Natural killer cell (primary cell): ENCODE measurements at regions not wholly inside any gene's neighbourhood (a gene's known extent, or its start where the extent isn't known, plus 50 kb on each side); places are given as distances from the start of the nearest gene placed in this dataset.

Source experiments
- ATAC-seq, 3 donors: fragments of 150-1000 bp in 2 of 3; fragments of 200-7000 bp in 1 of 3; cut with Tn5 transposase; 1 replicate in 1 of 3; 2 replicates in 2 of 3; pipeline ENCODE4 v1.10.0; 2021; ENCODE audit warnings: mild to moderate bottlenecking in 2 of 3, moderate library complexity in 2 of 3
- DNase-seq, 2 donors: peaks; one replicate each; pipeline versions ENCODE4 v3.0.0 to v3.0.0-alpha.2; 2013 to 2021; ENCODE audit warnings: mixed read lengths in 1 of 2
- H3K27ac ChIP-seq: one replicate; pipeline ENCODE4 v1.5.1; 2013; ENCODE audit warnings: mild to moderate bottlenecking, low read length
- H3K27me3 ChIP-seq: one replicate; pipeline ENCODE4 v1.6.1; 2013; ENCODE audit warnings: low read length; ENCODE audit not compliant: control insufficient read depth, insufficient read depth
- H3K36me3 ChIP-seq: one replicate; pipeline ENCODE4 v1.6.1; 2013; ENCODE audit warnings: low read length; ENCODE audit not compliant: control insufficient read depth, insufficient read depth
- H3K4me1 ChIP-seq: one replicate; pipeline ENCODE4 v1.6.1; 2013; ENCODE audit warnings: low read length; ENCODE audit not compliant: control insufficient read depth, insufficient read depth
- H3K4me3 ChIP-seq: one replicate; pipeline ENCODE4 v1.5.1; 2013; ENCODE audit warnings: low read length
- H3K9me3 ChIP-seq: one replicate; pipeline ENCODE4 v1.6.1; 2013; ENCODE audit warnings: low read length; ENCODE audit not compliant: control insufficient read depth, insufficient read depth
- H3K27ac Mint-ChIP-seq, 2 donors: one replicate each; pipeline ENCODE4 v1.8.0; 2022; ENCODE audit warnings: mild to moderate bottlenecking in 2 of 2, mixed read lengths in 2 of 2, moderate library complexity in 1 of 2
- H3K27me3 Mint-ChIP-seq, 2 donors: one replicate each; pipeline ENCODE4 v1.8.0; 2022; ENCODE audit warnings: low read depth in 2 of 2, mixed read lengths in 2 of 2
- H3K36me3 Mint-ChIP-seq: one replicate; pipeline ENCODE4 v1.8.0; 2022; ENCODE audit warnings: mixed read lengths
- H3K4me1 Mint-ChIP-seq, 2 donors: one replicate each; pipeline ENCODE4 v1.8.0; 2022; ENCODE audit warnings: mixed read lengths in 2 of 2
- H3K4me3 Mint-ChIP-seq: one replicate; pipeline ENCODE4 v1.8.0; 2022; ENCODE audit warnings: mild to moderate bottlenecking, moderate library complexity, mixed read lengths
- H3K9me3 Mint-ChIP-seq, 2 donors: one replicate each; pipeline ENCODE4 v1.8.0; 2022; ENCODE audit warnings: mixed read lengths in 2 of 2
- CTCF ChIP-seq: fragments of 200-600 bp; IDR thresholded peaks from one replicate; pipeline ENCODE4 v1.8.0; 2022; ENCODE audit warnings: antibody characterized with exemption
- WGBS: methylation state at CpG from one replicate; pipeline ENCODE4 v1.1.7; 2013; ENCODE audit warnings: missing lambda C conversion rate; ENCODE audit not compliant: insufficient coverage; 5-methylcytosine and 5-hydroxymethylcytosine counted together
- intact Hi-C: fragments of 100-400 bp; cut with micrococcal nuclease; formaldehyde crosslinking; loops from one replicate; pipeline ENCODE4 v1.14.2; 2022

GRCh38 chr2:173468266-173468793 lies 113.7 kb downstream of the CDCA7 start:
- H3K4me1 Mint-ChIP-seq = no peaks in the 10 kb centered on the region
- peaks cover 7 to 22% of the 10 kb centered on the region in 2 donors for H3K27me3 Mint-ChIP-seq
- DNase-seq = no peak
- H3K27ac ChIP-seq = no peak overlapping the region
- no peak for ATAC-seq
- H3K4me1 ChIP-seq = no peaks in the 10 kb centered on the region
- H3K9me3 ChIP-seq = no peaks in the 10 kb centered on the region
- intact Hi-C loops = no loop called here
- H3K27me3 ChIP-seq = no peaks in the 10 kb centered on the region
- H3K36me3 ChIP-seq = no peaks in the 10 kb centered on the region
- WGBS = 94% methylated on average over 3 of the region's 3 CpGs
- no peak for TF ChIP-seq CTCF
- H3K27ac Mint-ChIP-seq = no peak overlapping the region
- H3K4me3 Mint-ChIP-seq = no peak overlapping the region
- no peaks in the 10 kb centered on the region for H3K36me3 Mint-ChIP-seq
- H3K9me3 Mint-ChIP-seq = no peaks in the 10 kb centered on the region
- no peak overlapping the region for H3K4me3 ChIP-seq

- H3K4me1 Mint-ChIP-seq = no peaks in the 10 kb centered on the region
- intact Hi-C loops = no loop called here
- Histone ChIP-seq H3K4me1 (no peaks in the 10 kb centered on the region), H3K9me3 (no peaks in the 10 kb centered on the region), H3K27me3 (no peaks in the 10 kb centered on the region), H3K27ac (no peak overlapping the region), H3K36me3 (no peaks in the 10 kb centered on the region), H3K4me3 (no peak overlapping the region)
- no peak overlapping the region for H3K27ac Mint-ChIP-seq
- DNase-seq (no peak), ATAC-seq (no peak)
- 50% methylated on average over 2 of the region's 2 CpGs for WGBS
- no peaks in the 10 kb centered on the region for H3K36me3 Mint-ChIP-seq
- H3K27me3 Mint-ChIP-seq = peaks cover 16 to 18% of the 10 kb centered on the region in 2 donors
- no peak overlapping the region for H3K4me3 Mint-ChIP-seq
- no peak for TF ChIP-seq CTCF
- H3K9me3 Mint-ChIP-seq = no peaks in the 10 kb centered on the region
Measured at GRCh38 chr2:173472112-173472511, 117.4 kb downstream of the CDCA7 start.

- TF ChIP-seq CTCF = no peak
- H3K4me1 Mint-ChIP-seq = no peaks in the 10 kb centered on the region
- intact Hi-C loops = no loop called here
- H3K4me1 ChIP-seq = no peaks in the 10 kb centered on the region
- ATAC-seq (no peak), DNase-seq (no peak)
- no peak overlapping the region for H3K4me3 ChIP-seq
- no peak overlapping the region for H3K27ac ChIP-seq
- H3K36me3 ChIP-seq = no peaks in the 10 kb centered on the region
- no peak overlapping the region for H3K27ac Mint-ChIP-seq
- H3K4me3 Mint-ChIP-seq = no peak overlapping the region
- H3K27me3 ChIP-seq = no peaks in the 10 kb centered on the region
- H3K27me3 Mint-ChIP-seq = peaks cover 4 to 5% of the 10 kb centered on the region in 2 donors
- H3K36me3 Mint-ChIP-seq = no peaks in the 10 kb centered on the region
- 62% methylated on average over 3 of the region's 5 CpGs for WGBS
- H3K9me3 ChIP-seq = no peaks in the 10 kb centered on the region
- H3K9me3 Mint-ChIP-seq = no peaks in the 10 kb centered on the region
Measured at GRCh38 chr2:173483137-173483536, 128.5 kb downstream of the CDCA7 start.

GRCh38 chr2:173488861-173489260 lies 134.2 kb downstream of the CDCA7 start:
- H3K27me3 Mint-ChIP-seq = peaks cover 4 to 25% of the 10 kb centered on the region in 2 donors
- DNase-seq (no peak), ATAC-seq (no peak)
- no peak for TF ChIP-seq CTCF
- Histone ChIP-seq H3K27me3 (no peaks in the 10 kb centered on the region), H3K36me3 (no peaks in the 10 kb centered on the region), H3K9me3 (no peaks in the 10 kb centered on the region), H3K4me3 (no peak overlapping the region), H3K27ac (no peak overlapping the region), H3K4me1 (no peaks in the 10 kb centered on the region)
- no peak overlapping the region for H3K27ac Mint-ChIP-seq
- intact Hi-C loops = no loop called here
- H3K4me3 Mint-ChIP-seq = no peak overlapping the region
- no peaks in the 10 kb centered on the region for H3K36me3 Mint-ChIP-seq
- no peaks in the 10 kb centered on the region for H3K9me3 Mint-ChIP-seq
- H3K4me1 Mint-ChIP-seq = no peaks in the 10 kb centered on the region
- WGBS = no CpG with 5 or more reads among the region's 1 CpG
